Activated CD8-positive, alpha-beta T cell treated with anti-CD3 and anti-CD28 coated beads for 36 hours (primary cell): ENCODE measurements at regions not wholly inside any gene's neighbourhood (a gene's known extent, or its start where the extent isn't known, plus 50 kb on each side); places are given as distances from the start of the nearest gene placed in this dataset.

ENCODE experiments used
- ATAC-seq: fragments of 200-7000 bp; cut with Tn5 transposase; one replicate; pipeline ENCODE4 v1.10.0; 2021; ENCODE audit warnings: mild to moderate bottlenecking, moderate library complexity
- CTCF ChIA-PET: fragments of 350-600 bp; sonication (Branson Sonifier 250); formaldehyde crosslinking; loops from one replicate; lab custom pipeline; 2021; ENCODE audit warnings: antibody characterized with exemption; lab: Charles Lee
- POLR2A ChIA-PET: fragments of 350-600 bp; sonication (Branson Sonifier 250); formaldehyde crosslinking; loops from one replicate; lab custom pipeline; 2021; ENCODE audit warnings: antibody characterized with exemption; lab: Charles Lee
- DNase-seq: peaks from one replicate; pipeline ENCODE4 v3.0.0-alpha.2; 2020
- H3K27ac Mint-ChIP-seq: one replicate; pipeline ENCODE4 v1.8.0; 2021; ENCODE audit warnings: mild to moderate bottlenecking, mixed read lengths
- H3K27me3 Mint-ChIP-seq: one replicate; pipeline ENCODE4 v1.8.0; 2021; ENCODE audit warnings: mixed read lengths
- H3K36me3 Mint-ChIP-seq: one replicate; pipeline ENCODE4 v1.8.0; 2021; ENCODE audit warnings: low read depth, mixed read lengths
- H3K4me1 Mint-ChIP-seq: one replicate; pipeline ENCODE4 v1.8.0; 2021; ENCODE audit warnings: low read depth, mixed read lengths
- H3K4me3 Mint-ChIP-seq: one replicate; pipeline ENCODE4 v1.8.0; 2021; ENCODE audit warnings: mild to moderate bottlenecking, moderate library complexity, mixed read lengths
- H3K9me3 Mint-ChIP-seq: one replicate; pipeline ENCODE4 v1.8.0; 2021; ENCODE audit warnings: mixed read lengths
- CTCF ChIP-seq: fragments of 200-600 bp; IDR thresholded peaks from one replicate; pipeline ENCODE4 v1.8.0; 2022; ENCODE audit warnings: antibody characterized with exemption, mild to moderate bottlenecking
- intact Hi-C: fragments of 100-400 bp; cut with micrococcal nuclease; formaldehyde crosslinking; loops from one replicate; pipeline ENCODE4 v1.10.0; 2022

- H3K36me3 Mint-ChIP-seq: no peaks in the 10 kb centered on the region
- no peaks in the 10 kb centered on the region for H3K9me3 Mint-ChIP-seq
- POLR2A ChIA-PET: no interaction called here
- intact Hi-C loops: no loop called here
- no peak overlapping the region for H3K27ac Mint-ChIP-seq
- H3K27me3 Mint-ChIP-seq: no peaks in the 10 kb centered on the region
- TF ChIP-seq CTCF: no peak
- ATAC-seq (no peak), DNase-seq (no peak)
- CTCF ChIA-PET: no interaction called here
- no peak overlapping the region for H3K4me3 Mint-ChIP-seq
- no peaks in the 10 kb centered on the region for H3K4me1 Mint-ChIP-seq
These were observed 337.6 kb downstream of the STIM2 start for GRCh38 chr4:27198246-27198645.

- ATAC-seq (no peak), DNase-seq (no peak)
- ChIA-PET POLR2A (no interaction called here), CTCF (no interaction called here)
- Mint-ChIP-seq H3K4me3 (no peak overlapping the region), H3K9me3 (no peaks in the 10 kb centered on the region), H3K4me1 (no peaks in the 10 kb centered on the region), H3K27ac (no peak overlapping the region), H3K36me3 (no peaks in the 10 kb centered on the region), H3K27me3 (no peaks in the 10 kb centered on the region)
- TF ChIP-seq CTCF: no peak
- intact Hi-C loops: no loop called here
These were observed 338.3 kb downstream of the STIM2 start for GRCh38 chr4:27198971-27199370.

DNA sequence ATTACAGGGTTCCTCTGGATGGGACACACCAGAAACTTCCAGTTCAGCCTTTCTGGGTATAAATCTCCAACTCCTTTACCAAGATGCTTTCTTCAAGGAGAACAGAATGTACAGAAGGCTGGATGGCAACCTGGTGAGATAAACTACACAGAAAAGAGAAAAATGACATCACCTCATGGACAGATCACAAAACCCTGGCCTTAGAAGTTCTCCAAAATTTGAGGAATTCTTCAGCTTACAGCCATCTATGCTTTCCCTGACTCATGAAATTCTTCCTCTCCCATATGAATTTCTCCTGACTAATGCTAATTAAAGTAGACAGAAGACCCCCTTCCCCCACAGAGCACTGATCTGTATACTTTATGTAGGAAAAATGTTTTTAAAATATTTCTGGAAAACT lies 345.4 kb downstream of the STIM2 start:
- Mint-ChIP-seq H3K9me3 (no peaks in the 10 kb centered on the region), H3K4me1 (no peaks in the 10 kb centered on the region), H3K36me3 (no peaks in the 10 kb centered on the region), H3K27me3 (no peaks in the 10 kb centered on the region), H3K4me3 (no peak overlapping the region), H3K27ac (no peak overlapping the region)
- DNase-seq (no peak), ATAC-seq (no peak)
- ChIA-PET POLR2A (no interaction called here), CTCF (no interaction called here)
- no peak for TF ChIP-seq CTCF
- intact Hi-C loops: no loop called here

DNA sequence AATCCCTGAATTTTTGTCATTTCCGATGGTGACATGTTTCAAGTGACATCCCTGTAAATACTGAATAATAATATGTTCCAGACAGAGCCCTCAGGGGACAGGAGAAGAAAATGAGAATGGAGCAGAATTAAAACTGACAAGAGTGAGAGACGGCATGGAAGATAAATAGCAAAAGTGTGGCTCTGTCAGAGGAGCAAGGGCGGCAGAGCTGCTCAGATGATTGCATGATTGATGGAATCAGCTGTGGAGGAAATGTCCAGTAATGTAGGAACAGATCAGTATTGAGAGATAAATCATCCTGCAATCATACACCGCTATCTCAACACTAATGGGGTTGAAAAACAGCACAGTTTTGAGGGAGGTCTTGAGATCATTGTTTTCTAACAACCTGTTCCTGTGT lies 350.3 kb downstream of the STIM2 start:
- CTCF ChIA-PET: no interaction called here
- H3K27ac Mint-ChIP-seq: no peak overlapping the region
- H3K4me1 Mint-ChIP-seq: no peaks in the 10 kb centered on the region
- POLR2A ChIA-PET: no interaction called here
- no peak overlapping the region for H3K4me3 Mint-ChIP-seq
- ATAC-seq (no peak), DNase-seq (no peak)
- TF ChIP-seq CTCF: no peak
- no peaks in the 10 kb centered on the region for H3K9me3 Mint-ChIP-seq
- no peaks in the 10 kb centered on the region for H3K36me3 Mint-ChIP-seq
- H3K27me3 Mint-ChIP-seq: no peaks in the 10 kb centered on the region
- intact Hi-C loops: no loop called here

- Mint-ChIP-seq H3K27ac (no peak overlapping the region), H3K4me3 (no peak overlapping the region), H3K36me3 (no peaks in the 10 kb centered on the region), H3K27me3 (no peaks in the 10 kb centered on the region), H3K4me1 (no peaks in the 10 kb centered on the region), H3K9me3 (no peaks in the 10 kb centered on the region)
- POLR2A ChIA-PET: no interaction called here
- intact Hi-C loops: no loop called here
- DNase-seq (no peak), ATAC-seq (no peak)
- TF ChIP-seq CTCF: no peak
- CTCF ChIA-PET: no interaction called here
These were observed 353.4 kb downstream of the STIM2 start for GRCh38 chr4:27214010-27214409.
